Fibroblast of lung (primary cell): ENCODE measurements at regions not wholly inside any gene's neighbourhood (a gene's known extent, or its start where the extent isn't known, plus 50 kb on each side); places are given as distances from the start of the nearest gene placed in this dataset.

Source experiments
- DNase-seq, 2 donors: peaks; one replicate each; pipeline versions ENCODE4 v3.0.0 to v3.0.0-alpha.2; 2010; ENCODE audit warnings: low read depth in 2 of 2
- H2AFZ ChIP-seq: 2 replicates; pipeline ENCODE4 v1.5.1; 2012; ENCODE audit warnings: low read length, control low read depth, inconsistent platforms
- H3K27ac ChIP-seq: 2 replicates; pipeline ENCODE4 v1.5.1; 2011; ENCODE audit warnings: low read length, control low read depth; ENCODE audit not compliant: insufficient read depth
- H3K27me3 ChIP-seq: 2 replicates; pipeline ENCODE4 v1.5.1; 2011; ENCODE audit warnings: mild to moderate bottlenecking, low read length; ENCODE audit not compliant: control insufficient read depth, insufficient read depth
- H3K36me3 ChIP-seq: 2 replicates; pipeline ENCODE4 v1.5.1; 2011; ENCODE audit warnings: low read length; ENCODE audit not compliant: control insufficient read depth, insufficient read depth
- H3K4me1 ChIP-seq: 2 replicates; pipeline ENCODE4 v1.5.1; 2011; ENCODE audit warnings: low read length; ENCODE audit not compliant: control insufficient read depth, insufficient read depth; ENCODE audit errors: extremely low read depth
- H3K4me2 ChIP-seq: 2 replicates; pipeline ENCODE4 v1.5.1; 2011; ENCODE audit warnings: low read length, control low read depth; ENCODE audit not compliant: insufficient read depth; ENCODE audit errors: extremely low read depth
- H3K4me3 ChIP-seq, 4 experiments: fragments of 200-600 bp in 1 of 4; sonication (generic) in 1 of 4; replicated peaks in 1 of 4; 2 replicates each; pipeline ENCODE4 v1.5.1; 2011 to 2016; ENCODE audit warnings: low read length in 4 of 4, low read depth in 3 of 4, mild to moderate bottlenecking in 3 of 4, control low read depth in 2 of 4, inconsistent platforms in 1 of 4, mixed read lengths in 1 of 4; ENCODE audit not compliant: insufficient read depth in 1 of 4; ENCODE audit errors: control extremely low read depth in 1 of 4
- H3K79me2 ChIP-seq: 2 replicates; pipeline ENCODE4 v1.5.1; 2012; ENCODE audit warnings: mild to moderate bottlenecking, low read length, inconsistent platforms; ENCODE audit not compliant: control insufficient read depth, insufficient read depth
- H3K9ac ChIP-seq: 2 replicates; pipeline ENCODE4 v1.5.1; 2011; ENCODE audit warnings: mild to moderate bottlenecking, low read length, control low read depth; ENCODE audit not compliant: insufficient read depth
- H3K9me3 ChIP-seq: 2 replicates; pipeline ENCODE4 v1.5.1; 2012; ENCODE audit warnings: low read depth, low read length; ENCODE audit not compliant: control insufficient read depth, insufficient read depth
- H4K20me1 ChIP-seq: 2 replicates; pipeline ENCODE4 v1.5.1; 2011; ENCODE audit warnings: low read length; ENCODE audit not compliant: control insufficient read depth, insufficient read depth; ENCODE audit errors: extremely low read depth
- EZH2 ChIP-seq: IDR thresholded peaks from 2 replicates; pipeline ENCODE4 v1.5.1; 2012; ENCODE audit warnings: low read length, control low read depth, mild to moderate bottlenecking; ENCODE audit errors: missing control alignments
- TF ChIP-seq, protein P1 (sequence below), 2 donors: IDR thresholded peaks in 1 of 2; conservative IDR thresholded peaks in 1 of 2; 1 replicate in 1 of 2; 2 replicates in 1 of 2; pipeline ENCODE4 v1.5.1; 2011 to 2012; ENCODE audit warnings: low read length in 2 of 2, control low read depth in 1 of 2, inconsistent platforms in 1 of 2, low read depth in 1 of 2, mild to moderate bottlenecking in 1 of 2

DNA sequence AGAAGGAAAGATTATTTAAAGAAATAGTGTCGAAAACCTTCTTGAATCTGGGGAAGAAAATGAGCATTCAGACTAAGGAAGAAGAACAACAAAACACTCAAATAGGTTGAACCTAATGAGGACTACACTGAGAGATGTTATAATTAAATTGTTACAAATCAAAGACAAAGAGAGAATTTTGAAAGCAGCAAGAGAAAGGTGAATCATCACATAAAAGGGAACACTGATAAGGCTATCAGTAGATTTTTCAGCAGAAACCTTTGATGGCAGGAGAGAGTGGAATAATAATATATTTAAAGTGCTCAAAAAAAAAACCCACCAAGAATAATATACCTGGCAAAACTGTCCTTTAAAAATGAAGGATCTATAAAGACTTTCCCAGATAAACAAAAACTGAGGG, 114.9 kb downstream of the AREG start:
- no peak overlapping the region for H3K4me3 ChIP-seq
- no peak overlapping the region for H2AFZ ChIP-seq
- no peaks in the 10 kb centered on the region for H3K36me3 ChIP-seq
- DNase-seq, result no peak
- no peaks in the 10 kb centered on the region for H3K4me1 ChIP-seq
- no peaks in the 10 kb centered on the region for H3K27me3 ChIP-seq
- no peaks in the 10 kb centered on the region for H3K9me3 ChIP-seq
- no peak overlapping the region for H3K27ac ChIP-seq
- H3K9ac ChIP-seq, result no peak overlapping the region
- no peaks in the 10 kb centered on the region for H4K20me1 ChIP-seq
- TF ChIP-seq, protein P1, sequence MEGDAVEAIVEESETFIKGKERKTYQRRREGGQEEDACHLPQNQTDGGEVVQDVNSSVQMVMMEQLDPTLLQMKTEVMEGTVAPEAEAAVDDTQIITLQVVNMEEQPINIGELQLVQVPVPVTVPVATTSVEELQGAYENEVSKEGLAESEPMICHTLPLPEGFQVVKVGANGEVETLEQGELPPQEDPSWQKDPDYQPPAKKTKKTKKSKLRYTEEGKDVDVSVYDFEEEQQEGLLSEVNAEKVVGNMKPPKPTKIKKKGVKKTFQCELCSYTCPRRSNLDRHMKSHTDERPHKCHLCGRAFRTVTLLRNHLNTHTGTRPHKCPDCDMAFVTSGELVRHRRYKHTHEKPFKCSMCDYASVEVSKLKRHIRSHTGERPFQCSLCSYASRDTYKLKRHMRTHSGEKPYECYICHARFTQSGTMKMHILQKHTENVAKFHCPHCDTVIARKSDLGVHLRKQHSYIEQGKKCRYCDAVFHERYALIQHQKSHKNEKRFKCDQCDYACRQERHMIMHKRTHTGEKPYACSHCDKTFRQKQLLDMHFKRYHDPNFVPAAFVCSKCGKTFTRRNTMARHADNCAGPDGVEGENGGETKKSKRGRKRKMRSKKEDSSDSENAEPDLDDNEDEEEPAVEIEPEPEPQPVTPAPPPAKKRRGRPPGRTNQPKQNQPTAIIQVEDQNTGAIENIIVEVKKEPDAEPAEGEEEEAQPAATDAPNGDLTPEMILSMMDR (conservative IDR thresholded peaks at IDR 0.05 in 1 of 2, IDR thresholded peaks at IDR 0.05 in 1 of 2; ENCODE audit: low read depth in 1 of 2, low read length in 2 of 2), result no peak
- no peak for TF ChIP-seq EZH2
- no peaks in the 10 kb centered on the region for H3K79me2 ChIP-seq
- no peak overlapping the region for H3K4me2 ChIP-seq

DNA sequence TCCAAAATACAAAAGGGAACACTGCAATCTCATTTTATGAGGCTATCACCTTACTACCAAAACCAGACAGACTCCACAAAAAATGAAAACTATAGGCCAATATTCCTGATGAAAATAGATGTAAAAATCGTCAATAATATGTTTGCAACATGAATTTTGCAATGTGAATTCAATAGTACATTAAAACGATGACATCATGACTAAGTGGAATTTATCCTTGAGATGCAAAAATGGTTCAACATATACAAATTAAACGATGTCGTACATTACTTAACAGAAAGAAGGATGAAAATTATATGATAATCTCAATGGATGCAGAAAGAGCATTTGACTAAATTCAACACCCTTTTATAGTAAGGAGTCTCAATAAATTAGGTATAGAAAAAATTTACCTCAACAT, 123.0 kb downstream of the AREG start:
- Histone ChIP-seq H3K79me2 (no peaks in the 10 kb centered on the region), H3K4me2 (no peak overlapping the region), H3K9ac (no peak overlapping the region), H3K27ac (no peak overlapping the region), H3K27me3 (no peaks in the 10 kb centered on the region), H3K4me3 (no peak overlapping the region), H3K36me3 (no peaks in the 10 kb centered on the region), H4K20me1 (no peaks in the 10 kb centered on the region), H3K9me3 (no peaks in the 10 kb centered on the region), H3K4me1 (no peaks in the 10 kb centered on the region), H2AFZ (no peak overlapping the region)
- no peak for DNase-seq
- TF ChIP-seq, protein P1 (conservative IDR thresholded peaks at IDR 0.05 in 1 of 2, IDR thresholded peaks at IDR 0.05 in 1 of 2; ENCODE audit: low read depth in 1 of 2, low read length in 2 of 2), result no peak
- TF ChIP-seq EZH2, result no peak

DNA sequence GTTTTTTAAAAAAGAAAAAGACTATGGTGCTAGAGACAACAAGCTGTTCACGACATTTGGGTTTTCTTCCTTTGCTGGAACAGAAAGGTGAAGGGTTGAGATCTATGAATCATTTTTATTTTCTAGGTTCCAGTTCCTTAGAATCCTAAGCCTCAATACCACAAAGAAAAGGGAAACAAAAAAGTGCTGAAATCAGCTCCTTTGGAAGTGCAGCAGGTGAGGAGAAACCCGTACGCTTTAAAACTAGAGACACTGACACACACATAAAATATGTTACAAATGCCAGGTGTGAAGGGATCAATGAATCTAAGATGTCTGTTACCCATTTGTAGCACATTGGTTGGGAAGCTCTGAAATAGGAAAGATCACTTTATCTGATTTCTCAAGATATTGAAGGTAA, 125.2 kb downstream of the AREG start:
- no peak overlapping the region for H3K27ac ChIP-seq
- no peaks in the 10 kb centered on the region for H4K20me1 ChIP-seq
- H3K4me2 ChIP-seq, result no peak overlapping the region
- no peak overlapping the region for H3K4me3 ChIP-seq
- no peaks in the 10 kb centered on the region for H3K4me1 ChIP-seq
- no peaks in the 10 kb centered on the region for H3K79me2 ChIP-seq
- TF ChIP-seq EZH2, result no peak
- TF ChIP-seq, protein P1 (conservative IDR thresholded peaks at IDR 0.05 in 1 of 2, IDR thresholded peaks at IDR 0.05 in 1 of 2; ENCODE audit: low read depth in 1 of 2, low read length in 2 of 2), result no peak
- no peaks in the 10 kb centered on the region for H3K9me3 ChIP-seq
- no peaks in the 10 kb centered on the region for H3K27me3 ChIP-seq
- H3K36me3 ChIP-seq, result no peaks in the 10 kb centered on the region
- DNase-seq, result no peak
- H2AFZ ChIP-seq, result no peak overlapping the region
- H3K9ac ChIP-seq, result no peak overlapping the region
